HG03097 (cell line): ENCODE measurements at regions not wholly inside any gene's neighbourhood (a gene's known extent, or its start where the extent isn't known, plus 50 kb on each side); places are given as distances from the start of the nearest gene placed in this dataset.

Source experiments
- ATAC-seq: cut with Tn5 transposase; IDR thresholded peaks from one replicate; pipeline ENCODE4 v1.9.1; 2021; ENCODE audit not compliant: unreplicated experiment, low FRiP score

DNA sequence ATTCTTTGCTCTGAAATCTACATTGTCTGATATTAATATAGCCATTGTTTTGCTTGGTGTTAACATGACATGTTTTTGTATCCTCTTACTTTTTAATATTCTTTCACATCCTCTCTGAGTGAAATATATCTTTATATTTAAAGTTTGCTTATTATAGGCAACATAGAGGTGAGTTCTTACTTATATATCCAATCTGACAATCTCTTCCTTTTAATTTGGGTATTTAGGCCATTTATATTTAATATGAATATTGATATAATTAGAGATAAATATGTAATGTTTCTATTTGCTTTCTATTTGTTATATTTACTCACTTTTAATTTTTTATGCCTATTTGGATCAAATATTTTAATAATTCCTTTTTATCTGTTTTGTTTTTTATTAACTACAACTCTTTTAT, 554.1 kb upstream of the SALL1 start:
- no peak for ATAC-seq

DNA sequence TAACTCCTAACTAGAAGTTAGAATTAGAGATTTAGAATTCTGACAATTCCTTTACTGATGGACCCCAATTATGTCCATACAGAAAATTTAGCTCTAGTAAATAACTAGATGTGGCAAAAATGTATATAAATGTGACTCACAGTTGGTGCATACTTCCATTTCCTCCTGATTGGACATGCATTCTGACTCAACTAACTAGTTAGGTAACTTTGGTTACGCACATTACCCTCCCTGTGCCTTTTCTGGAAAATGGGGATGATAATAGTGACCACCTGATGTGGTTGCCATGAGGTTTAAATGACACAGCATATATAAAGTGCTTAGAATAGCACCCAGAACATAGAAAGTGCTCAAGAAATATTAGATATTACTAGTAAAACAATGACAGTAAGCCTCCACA, 550.0 kb upstream of the SALL1 start:
- ATAC-seq = no peak

GRCh38 chr16:51699686-51700396, 548.8 kb upstream of the SALL1 start:
- no peak for ATAC-seq

GRCh38 chr16:51698647-51699046, 547.6 kb upstream of the SALL1 start:
- ATAC-seq = no peak

GRCh38 chr16:51697454-51697853, 546.4 kb upstream of the SALL1 start:
- no peak for ATAC-seq

DNA sequence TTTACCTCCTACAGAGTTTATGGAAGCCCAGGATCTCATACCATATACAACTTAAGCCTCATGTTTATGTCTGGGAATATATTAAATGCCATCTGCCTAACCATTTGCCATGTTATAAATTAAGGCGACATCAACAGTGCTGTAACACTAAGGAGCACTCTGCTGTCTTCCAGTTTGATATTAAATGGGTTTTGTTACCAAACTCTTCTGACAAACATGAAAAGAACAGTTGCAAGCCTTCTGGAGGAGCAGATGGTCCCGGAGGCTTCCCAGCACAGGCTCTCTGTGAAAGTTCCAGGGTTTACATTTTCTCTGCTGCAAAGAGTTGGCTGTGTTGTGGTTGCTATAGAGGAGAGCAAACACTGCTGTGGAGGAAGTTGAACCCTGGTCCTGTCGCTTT, 545.3 kb upstream of the SALL1 start:
- ATAC-seq = no peak

DNA sequence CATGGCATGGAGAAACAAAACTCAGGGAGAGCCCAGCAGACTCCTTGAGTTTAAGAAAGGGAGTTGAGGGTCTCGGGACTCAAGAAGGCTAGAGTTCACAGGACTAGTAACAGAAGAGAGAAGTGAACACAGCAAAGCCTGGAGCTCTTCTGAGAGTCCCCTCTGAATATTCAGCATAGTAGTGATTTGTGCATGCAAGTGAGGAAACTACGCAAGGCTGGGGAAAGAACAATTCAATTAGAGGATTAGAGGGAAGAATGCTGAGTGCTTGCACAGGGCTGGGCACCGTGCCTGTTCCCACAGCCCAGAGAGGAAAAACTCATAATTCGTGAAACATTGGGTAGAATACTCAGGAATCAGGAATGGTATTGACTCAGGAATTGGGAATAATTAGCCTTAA, 540.0 kb upstream of the SALL1 start:
- ATAC-seq = no peak

DNA sequence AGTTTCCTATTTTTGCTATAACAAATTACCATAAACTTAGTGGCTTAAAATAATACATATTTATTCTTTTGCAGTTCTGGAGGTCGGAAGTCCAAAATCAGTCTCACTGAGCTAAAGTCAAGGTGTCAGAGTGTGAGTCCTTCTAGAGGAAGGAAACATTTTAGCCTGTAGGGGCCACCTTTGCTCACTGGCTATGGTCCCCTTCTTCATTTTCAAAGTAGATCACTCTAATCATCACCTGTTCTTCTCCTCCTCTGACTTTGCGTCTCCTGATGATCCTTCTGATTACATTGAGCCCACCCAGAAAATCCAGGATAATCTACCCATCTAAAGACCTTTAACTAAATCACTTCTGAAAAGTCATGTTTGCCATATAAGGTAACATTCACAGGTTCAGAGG, 534.4 kb upstream of the SALL1 start:
- ATAC-seq = no peak

DNA sequence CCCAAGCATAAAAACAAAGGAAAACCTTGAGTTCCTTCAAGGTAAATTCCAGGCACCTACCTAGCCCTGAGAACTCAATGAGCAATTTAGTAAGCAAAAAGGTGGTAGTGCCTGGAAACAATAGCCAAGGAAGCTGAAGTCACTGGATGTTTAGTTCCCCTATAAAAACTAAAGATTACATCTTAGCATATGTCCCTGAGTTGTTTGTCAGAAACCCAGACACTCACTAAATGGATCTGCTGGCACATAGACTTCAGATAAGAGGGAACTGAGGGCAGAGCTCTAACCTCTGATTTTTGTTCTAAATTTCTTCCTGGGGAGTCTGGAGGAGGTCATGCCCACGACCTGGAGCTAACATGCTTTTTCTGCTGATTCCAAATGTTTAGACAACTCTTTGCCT, 532.8 kb upstream of the SALL1 start:
- ATAC-seq = no peak

- ATAC-seq = no peak
Measured at GRCh38 chr16:51682905-51683304, 531.8 kb upstream of the SALL1 start.

DNA sequence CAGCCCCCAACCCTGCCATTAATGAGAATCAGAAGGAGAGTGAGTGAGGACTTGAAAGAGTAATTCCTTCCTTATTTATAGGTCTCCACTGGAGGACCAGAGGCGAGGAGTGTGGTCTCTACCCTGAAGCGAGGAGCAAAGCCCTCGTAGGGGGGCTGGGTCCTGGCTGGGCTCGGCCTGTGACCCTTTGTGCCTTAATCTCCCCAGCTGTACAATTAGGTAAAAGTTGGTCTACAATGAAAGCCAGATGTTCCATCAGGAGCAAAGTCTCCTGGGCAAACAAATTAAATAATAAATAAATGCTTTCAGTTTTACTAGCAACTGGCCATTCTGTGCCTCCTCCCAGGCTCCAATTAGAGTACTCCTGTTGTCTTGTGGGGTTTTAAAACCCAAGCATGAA, 523.5 kb upstream of the SALL1 start:
- ATAC-seq = no peak

- ATAC-seq = no peak
Measured at GRCh38 chr16:51670527-51670926, 519.5 kb upstream of the SALL1 start.

DNA sequence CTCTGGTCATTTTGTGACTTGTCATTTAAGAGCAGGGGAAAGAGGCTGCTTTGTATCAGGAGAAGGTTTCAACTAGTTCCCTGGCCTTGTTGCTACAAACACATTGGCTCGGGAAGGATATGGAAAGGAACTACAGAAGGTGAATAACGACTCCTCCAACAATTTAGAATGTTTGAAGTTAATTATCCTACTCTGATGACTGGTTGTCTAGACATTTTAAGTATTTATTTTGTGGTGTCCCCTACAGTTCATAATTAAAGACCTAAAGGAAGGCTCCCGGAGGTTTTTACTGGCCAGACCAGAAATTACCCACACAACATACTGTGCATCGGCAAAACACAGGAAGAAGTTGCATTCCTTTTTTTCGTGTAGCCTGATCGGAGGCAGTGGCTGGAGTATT, 515.8 kb upstream of the SALL1 start:
- ATAC-seq = no peak

GRCh38 chr16:51666074-51666473, 515.0 kb upstream of the SALL1 start:
- no peak for ATAC-seq

- no peak for ATAC-seq
Measured at GRCh38 chr16:51665436-51665998, 514.4 kb upstream of the SALL1 start.

- ATAC-seq = no peak
Measured at GRCh38 chr16:51658531-51658930, 507.5 kb upstream of the SALL1 start.

DNA sequence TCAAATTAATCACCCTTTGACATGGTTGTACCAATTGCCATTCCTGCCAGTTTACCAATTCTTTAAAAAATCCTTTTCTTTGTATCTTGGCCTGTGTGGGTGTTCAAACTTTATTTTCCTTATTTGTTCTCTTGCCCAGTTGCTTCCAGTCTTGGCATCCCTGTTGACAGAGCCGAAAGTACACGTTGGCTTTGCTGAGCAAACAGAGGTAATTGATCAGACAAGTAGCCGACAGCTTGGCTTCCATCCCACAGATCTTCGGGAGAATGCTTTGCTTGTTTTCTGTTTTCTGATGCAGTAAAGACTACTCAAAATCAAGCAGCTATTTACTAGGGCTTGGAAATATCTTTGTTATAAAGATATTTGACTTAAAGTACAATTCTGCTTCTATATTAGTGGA, 506.8 kb upstream of the SALL1 start:
- no peak for ATAC-seq

DNA sequence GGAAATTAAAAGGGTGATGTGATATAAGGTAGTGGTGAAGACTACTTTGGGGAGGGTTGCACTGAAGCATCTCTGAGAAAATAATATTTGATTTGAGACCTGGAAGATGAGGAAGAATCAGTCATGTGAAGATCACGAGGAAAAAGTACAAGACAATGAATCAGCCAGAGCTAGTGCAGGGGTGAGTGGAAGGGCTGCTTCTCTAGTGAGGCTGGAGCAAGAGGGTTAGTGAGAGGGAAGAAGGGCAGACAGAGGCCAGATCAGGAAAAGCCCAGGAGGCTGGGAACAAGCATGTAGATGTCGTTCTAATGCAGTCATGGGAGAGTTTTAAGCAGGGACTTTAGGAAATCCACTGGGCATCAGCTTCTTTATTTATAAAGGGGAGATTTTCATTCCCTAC, 504.2 kb upstream of the SALL1 start:
- no peak for ATAC-seq

DNA sequence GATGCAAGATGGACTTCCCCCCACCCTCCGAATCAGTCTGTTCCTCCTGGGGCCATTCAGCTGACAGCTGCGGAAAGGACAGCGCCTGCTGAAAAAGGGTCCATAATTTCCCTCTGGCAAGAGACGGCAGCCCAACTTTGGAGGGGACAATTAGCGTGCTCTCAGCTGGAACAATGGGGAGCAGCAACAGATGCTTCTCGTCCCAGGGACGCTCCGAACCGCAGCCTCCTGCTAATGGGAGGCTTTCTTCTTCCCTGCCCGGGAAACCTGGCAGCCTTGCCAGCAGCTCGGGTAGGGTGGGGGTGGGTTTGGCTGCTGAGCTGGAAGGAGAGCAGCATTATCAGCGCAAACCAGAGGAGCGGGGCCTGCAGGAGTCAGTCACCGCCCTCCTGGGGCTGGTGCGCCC, 500.0 kb upstream of the SALL1 start:
- no peak for ATAC-seq

DNA sequence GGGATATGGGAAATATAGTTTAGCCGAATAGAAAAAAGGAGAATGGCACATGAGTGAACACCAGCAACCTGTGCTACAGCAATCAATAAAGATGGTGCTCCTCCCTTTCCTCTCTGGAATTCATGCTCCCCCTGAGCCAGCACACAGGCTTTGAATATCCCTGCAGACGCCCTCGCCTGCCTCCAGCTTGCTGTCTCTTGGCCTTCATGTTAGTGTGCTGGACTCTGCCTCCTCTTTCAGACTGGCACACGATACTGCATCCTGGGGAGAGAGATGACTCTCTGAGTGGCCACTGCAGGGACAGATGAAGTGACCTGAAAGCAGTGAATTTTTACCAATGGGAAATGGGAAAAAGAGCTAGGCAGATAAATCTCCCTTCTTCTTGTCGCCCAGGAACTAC, 498.6 kb upstream of the SALL1 start:
- no peak for ATAC-seq

DNA sequence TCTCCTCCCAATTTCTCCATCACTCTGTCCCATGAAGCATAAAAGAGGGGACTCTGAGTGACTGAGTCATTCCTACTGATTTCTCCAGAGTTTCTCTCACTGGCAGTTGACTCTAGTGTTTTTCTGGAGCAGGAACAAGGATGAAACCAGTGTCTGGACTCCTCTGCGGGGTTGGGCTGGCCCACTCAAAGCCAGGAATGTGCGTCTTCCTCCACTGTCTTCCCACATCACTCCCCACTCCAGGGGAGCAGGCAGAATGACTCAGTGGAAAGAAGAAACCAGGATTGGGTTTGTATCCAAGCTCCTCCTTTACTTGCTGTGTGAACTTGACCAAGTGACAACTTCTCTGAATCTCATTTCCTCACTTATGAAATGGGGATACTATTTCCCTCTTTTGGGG, 497.5 kb upstream of the SALL1 start:
- no peak for ATAC-seq

GRCh38 chr16:51641191-51641765, 490.2 kb upstream of the SALL1 start:
- no peak for ATAC-seq
